ENCODE measurements at regions not wholly inside any gene's neighbourhood (a gene's known extent, or its start where the extent isn't known, plus 50 kb on each side); places are given as distances from the start of the nearest gene placed in this dataset.

DNA sequence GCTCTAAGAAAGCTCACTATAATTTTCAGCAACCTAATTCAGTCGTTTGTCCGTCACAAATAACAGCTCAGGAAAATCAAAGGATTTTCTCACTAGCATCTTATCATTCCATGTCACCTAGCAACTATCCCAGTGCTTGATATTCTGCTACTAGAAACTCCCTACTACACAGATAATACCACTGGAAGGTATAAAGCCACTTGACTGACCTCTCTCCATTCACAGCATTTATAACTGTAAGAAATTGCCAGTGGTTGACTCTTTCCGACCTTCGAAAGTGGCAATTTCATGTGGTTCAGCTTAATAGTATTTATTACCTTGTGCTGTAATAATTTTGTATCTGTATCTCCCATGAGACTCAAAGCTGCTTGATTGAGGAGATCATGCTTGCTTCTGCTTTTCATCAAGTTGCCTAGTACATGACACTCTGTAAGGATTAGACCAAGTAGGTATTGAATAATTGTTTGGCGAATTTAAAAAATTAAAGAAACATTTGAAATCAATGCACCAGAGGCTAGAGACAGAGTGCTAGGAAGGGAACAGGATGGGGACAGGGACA, 79.6 kb upstream of the TACR1 start:
- DNase-seq (ENCODE audit: low read depth in 2 of 2) = no peak

DNA sequence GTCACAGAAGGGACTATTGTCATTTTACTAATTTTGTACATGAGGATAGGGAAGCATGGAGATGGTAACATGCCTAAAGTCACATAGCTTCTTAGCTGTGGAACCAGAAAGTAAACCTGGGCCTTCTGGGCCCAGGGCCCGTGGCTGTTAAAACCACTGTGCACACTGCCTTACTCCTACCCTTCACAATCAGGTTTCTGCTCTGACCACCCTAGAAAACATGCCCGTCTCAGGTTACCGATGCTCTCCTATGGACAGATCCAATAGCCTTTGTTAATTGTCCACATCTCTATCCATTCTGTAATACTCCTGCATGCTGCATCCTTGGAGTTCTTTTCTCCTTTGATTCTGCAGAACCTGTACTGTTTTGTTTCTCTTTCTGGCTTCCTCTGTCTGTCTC, 79.0 kb upstream of the TACR1 start:
- DNase-seq (ENCODE audit: low read depth in 2 of 2) = no peak

DNA sequence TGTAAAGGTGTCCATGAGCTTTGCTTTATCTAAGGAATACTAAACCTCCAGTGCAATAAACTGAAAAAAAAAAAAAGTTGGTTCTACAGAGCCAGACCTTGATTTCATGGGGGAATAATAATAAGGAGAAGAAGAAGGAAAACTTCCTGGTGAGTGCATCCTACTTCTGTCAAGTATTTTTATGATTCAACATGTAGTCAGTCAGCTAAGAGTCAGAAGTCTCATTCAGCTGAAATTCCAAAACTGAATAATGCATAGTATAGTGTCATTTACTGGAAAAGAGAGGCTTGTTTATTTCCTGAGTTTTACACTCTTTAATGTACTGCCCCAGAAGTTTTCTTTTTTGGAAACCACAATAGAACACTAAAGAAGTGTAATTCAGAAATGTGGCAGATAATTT, 77.8 kb upstream of the TACR1 start:
- DNase-seq (ENCODE audit: low read depth in 2 of 2) = peak in 1 of 2 experiments; percentile 35

DNA sequence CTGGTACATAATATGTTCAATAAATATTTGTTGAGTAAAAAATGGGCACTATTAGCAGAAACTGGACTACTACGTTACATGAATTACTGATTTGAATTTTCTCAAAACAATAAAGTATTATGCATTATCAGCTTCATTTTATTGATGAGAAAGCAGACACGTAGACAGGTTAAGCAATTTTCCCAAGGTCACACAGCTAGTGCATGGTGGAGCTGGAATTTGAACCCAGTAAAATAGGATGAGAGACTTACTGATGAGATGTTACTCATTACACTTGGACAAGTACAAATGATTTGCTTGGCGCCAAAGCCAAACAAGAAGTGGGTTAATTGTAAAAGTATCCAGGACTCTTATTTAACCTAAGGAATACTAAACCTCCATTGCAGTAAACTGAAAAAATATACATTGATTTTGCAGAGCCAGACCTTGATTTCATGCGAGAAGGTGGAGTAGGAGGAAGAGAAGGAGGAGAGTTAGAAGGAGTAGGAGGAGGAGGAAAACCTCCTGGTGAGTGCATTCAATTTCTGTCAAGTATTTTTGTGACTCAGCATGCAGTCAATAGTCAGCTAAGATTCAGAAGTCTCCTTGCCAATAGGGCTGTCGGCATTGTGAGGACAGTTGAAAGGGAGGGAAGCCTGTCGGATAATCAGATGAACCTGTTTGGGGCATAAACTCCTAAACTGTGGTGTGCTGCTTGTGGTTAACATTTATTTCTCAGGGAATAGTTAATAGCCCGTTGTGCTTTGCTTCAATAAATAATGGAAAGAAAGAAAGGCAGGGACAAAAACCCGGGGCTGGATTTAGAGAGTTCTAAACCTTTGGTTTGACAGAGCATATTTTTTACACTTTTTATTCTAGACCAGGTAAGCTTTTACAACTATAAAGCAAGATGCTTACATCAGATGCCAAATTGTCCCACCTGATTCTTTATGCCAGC, 77.0 kb upstream of the TACR1 start:
- no peak for DNase-seq (ENCODE audit: low read depth in 2 of 2)

DNA sequence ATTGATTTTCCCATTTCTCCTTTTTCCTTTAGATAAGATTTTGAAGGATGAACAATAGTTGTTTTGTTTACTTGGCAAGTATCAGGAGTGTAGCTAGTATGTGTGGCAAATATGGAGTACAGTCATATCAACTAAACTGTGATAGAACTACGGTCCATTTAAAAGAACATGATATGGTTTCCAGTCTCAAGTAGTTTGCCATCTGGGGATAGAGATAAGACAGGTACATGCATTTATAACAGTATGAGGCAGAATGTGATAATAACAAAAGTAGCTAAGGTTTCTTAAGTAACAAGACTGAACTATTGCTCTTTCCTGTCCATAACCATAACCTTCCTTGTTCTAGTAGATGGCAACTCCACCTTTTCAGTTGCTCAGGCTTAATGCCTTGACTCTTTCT, 75.6 kb upstream of the TACR1 start:
- DNase-seq (ENCODE audit: low read depth in 2 of 2) = no peak

DNA sequence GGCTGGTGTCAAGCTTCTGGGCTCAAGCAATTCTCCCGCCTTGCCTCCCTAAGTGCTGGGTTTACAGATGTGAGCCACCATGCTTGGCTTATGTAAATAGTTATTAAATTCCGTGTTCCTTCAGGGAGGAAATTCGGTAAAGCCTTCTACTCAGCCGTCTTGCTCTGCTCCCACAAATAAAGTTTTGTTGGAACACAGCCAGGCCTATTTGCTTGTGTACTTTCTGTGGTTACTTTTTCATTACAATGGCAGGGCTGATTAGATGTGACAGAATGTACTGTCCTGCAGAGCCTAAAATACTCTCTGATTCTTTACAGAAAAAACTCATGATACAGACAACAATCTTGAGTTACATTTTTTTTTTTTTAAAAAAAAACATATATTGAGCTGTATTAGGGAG, 68.8 kb upstream of the TACR1 start:
- no peak for DNase-seq (ENCODE audit: low read depth in 2 of 2)

DNA sequence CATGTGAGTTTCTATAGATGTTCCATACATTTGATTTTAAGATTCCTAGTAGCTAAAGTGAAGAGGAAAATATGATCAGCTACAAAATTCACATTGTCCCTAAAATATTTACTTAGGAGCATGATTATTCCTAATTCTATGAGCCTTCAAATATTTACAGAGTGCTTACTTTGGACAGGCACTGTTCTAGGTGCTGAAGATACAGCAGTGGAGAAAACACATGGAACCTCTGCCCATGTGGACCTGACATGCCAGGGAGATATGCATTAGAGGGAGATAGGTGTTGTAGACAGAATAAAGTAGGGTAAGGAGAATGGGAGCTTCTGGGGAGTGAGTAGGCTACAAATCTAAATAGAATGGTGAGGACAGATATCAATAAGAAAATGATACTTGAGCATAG, 62.6 kb upstream of the TACR1 start:
- no peak for DNase-seq (ENCODE audit: low read depth in 2 of 2)

DNA sequence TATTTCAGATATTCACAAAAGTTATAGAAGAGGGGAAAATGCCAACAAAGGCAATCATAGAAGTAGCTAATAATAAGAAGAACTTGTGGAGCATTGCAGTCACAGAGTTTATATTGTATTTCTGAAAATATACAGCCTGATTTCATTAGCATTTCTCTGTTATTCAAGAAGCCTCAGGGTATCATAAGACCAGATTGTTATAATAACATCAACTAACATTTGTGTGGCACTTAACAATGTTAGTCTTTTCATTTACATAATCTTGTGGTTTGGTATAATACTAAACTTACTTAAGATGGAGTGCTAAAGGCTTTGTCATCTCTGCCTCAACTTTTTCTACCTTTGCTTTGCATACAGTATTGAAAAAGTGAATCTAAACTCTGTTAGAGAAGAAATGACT, 61.6 kb upstream of the TACR1 start:
- DNase-seq (ENCODE audit: low read depth in 2 of 2) = no peak

DNA sequence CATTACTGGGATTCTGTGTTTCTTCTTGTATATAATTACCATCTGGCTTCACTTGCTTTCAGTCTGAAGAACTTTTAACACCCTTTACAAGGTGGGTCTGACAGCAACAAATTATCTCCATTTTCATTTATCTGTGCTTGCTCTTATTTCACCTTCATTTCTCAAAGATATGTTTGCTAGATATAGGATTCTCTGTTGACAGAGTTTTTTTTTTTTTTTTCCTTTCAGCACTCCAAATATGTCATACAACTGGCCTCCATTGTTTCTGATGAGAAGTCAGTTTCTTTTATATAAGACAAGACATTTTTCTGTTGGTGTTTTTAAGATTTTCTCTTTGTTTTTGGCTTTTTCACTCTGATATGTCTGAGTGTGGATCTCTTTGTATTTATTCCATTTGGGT, 59.3 kb upstream of the TACR1 start:
- DNase-seq (ENCODE audit: low read depth in 2 of 2) = no peak

DNA sequence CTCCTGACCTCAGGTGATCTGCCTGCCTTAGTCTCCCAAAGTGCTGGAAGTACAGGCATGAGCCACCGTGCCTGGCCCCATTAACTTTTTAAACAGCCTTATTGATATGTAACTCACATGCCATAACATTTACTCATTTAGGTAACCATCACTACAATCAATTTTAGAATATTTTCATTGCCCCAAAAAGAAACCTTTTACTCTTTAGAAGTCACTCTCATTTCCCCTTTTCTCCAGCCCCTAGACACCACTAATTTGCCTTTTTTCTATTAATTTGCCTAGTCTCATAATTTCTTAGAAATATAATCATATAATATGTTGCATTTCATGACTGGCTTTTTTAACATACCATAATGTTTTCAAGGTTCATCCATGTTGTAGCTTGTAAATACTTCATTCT, 57.2 kb upstream of the TACR1 start:
- DNase-seq (ENCODE audit: low read depth in 2 of 2) = no peak

DNA sequence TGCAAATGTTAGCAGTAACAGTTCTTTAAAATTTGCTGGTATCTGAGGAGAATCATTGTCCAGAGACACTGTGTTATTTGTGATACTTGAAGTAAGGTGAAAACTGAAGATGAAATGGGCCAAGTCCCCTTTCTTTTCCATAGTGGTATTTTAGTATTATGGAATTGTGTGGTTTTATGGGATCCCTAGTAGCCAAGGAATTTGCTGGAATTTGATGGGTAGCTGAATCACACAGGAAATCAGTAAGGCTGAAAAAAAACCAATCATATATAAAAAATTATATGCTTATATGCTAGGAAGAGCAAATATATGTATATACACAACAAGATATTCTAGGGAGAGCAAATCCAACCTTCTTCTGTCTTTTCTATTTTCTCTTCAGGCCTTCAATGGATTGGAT, 54.2 kb upstream of the TACR1 start:
- DNase-seq (ENCODE audit: low read depth in 2 of 2) = no peak

DNA sequence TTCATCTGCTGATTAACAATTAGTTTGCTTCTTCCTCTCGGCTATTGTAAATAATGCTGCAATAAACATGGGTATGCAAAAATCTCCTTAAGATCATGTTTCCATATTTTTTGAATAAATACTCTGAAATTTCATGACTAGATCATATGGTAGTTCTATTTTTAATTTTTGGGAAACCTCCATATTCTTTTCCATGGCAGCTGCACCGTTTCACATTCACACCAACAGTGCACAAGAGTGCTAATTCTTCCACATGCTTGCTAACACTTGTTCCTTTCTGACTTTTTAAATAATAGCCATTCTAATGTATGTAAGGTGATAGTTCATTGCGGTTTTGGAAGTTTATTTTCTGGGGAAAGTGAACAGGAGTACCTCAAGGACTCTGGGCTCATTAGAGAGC, 52.6 kb upstream of the TACR1 start:
- DNase-seq (ENCODE audit: low read depth in 2 of 2) = no peak

Data from fibroblast of skin of left biceps (primary cell).